Activated B cell treated with CpG ODN at 0.5 μM for 24 hours (primary cell): ENCODE measurements at regions not wholly inside any gene's neighbourhood (a gene's known extent, or its start where the extent isn't known, plus 50 kb on each side); places are given as distances from the start of the nearest gene placed in this dataset.
"Not testable (repeated sequence)": the region's sequence is repeated elsewhere in the genome, so short reads cannot be mapped to it uniquely, and the experiment has no call there.

Source experiments
- ATAC-seq: fragments of 200-7000 bp; cut with Tn5 transposase; one replicate; pipeline ENCODE4 v1.10.0; 2021; ENCODE audit warnings: low read depth, mild to moderate bottlenecking, moderate library complexity
- CTCF ChIA-PET: fragments of 350-600 bp; sonication (Branson Sonifier 250); formaldehyde crosslinking; loops from one replicate; lab custom pipeline; 2021; ENCODE audit warnings: antibody characterized with exemption; lab: Charles Lee
- POLR2A ChIA-PET: fragments of 350-600 bp; sonication (Branson Sonifier 250); formaldehyde crosslinking; loops from one replicate; lab custom pipeline; 2021; ENCODE audit warnings: antibody characterized with exemption; lab: Charles Lee
- DNase-seq: peaks from one replicate; pipeline ENCODE4 v3.0.0; 2022
- H3K27ac Mint-ChIP-seq: one replicate; pipeline ENCODE4 v1.8.0; 2020; ENCODE audit warnings: mixed read lengths
- H3K27me3 Mint-ChIP-seq: one replicate; pipeline ENCODE4 v1.8.0; 2021; ENCODE audit warnings: mixed read lengths
- H3K36me3 Mint-ChIP-seq: one replicate; pipeline ENCODE4 v1.8.0; 2021; ENCODE audit warnings: low read depth, mixed read lengths
- H3K4me1 Mint-ChIP-seq: one replicate; pipeline ENCODE4 v1.8.0; 2021; ENCODE audit warnings: mixed read lengths
- H3K4me3 Mint-ChIP-seq: one replicate; pipeline ENCODE4 v1.8.0; 2020; ENCODE audit warnings: mild to moderate bottlenecking, mixed read lengths
- H3K9me3 Mint-ChIP-seq: one replicate; pipeline ENCODE4 v1.8.0; 2020; ENCODE audit warnings: mixed read lengths
- CTCF ChIP-seq: fragments of 200-600 bp; IDR thresholded peaks from one replicate; pipeline ENCODE4 v1.8.0; 2022; ENCODE audit warnings: antibody characterized with exemption, mild to moderate bottlenecking
- intact Hi-C: fragments of 100-400 bp; cut with micrococcal nuclease; formaldehyde crosslinking; loops from one replicate; pipeline ENCODE4 v1.15.1; 2024

- H3K4me1 Mint-ChIP-seq, result no peaks in the 10 kb centered on the region
- no peaks in the 10 kb centered on the region for H3K9me3 Mint-ChIP-seq
- H3K27me3 Mint-ChIP-seq, result peaks cover 2% of the 10 kb centered on the region
- TF ChIP-seq CTCF, result no peak
- no peak overlapping the region for H3K27ac Mint-ChIP-seq
- CTCF ChIA-PET, result no interaction called here
- intact Hi-C loops, result no loop called here
- no peaks in the 10 kb centered on the region for H3K36me3 Mint-ChIP-seq
- DNase-seq (no peak), ATAC-seq (no peak)
- POLR2A ChIA-PET, result no interaction called here
- no peak overlapping the region for H3K4me3 Mint-ChIP-seq
These were observed 397.2 kb downstream of the BCKDHB start for GRCh38 chr6:80503660-80504059.

- Mint-ChIP-seq H3K27me3 (peaks cover 2% of the 10 kb centered on the region), H3K27ac (no peak overlapping the region), H3K9me3 (no peaks in the 10 kb centered on the region), H3K36me3 (no peaks in the 10 kb centered on the region), H3K4me3 (no peak overlapping the region), H3K4me1 (no peaks in the 10 kb centered on the region)
- TF ChIP-seq CTCF, result no peak
- POLR2A ChIA-PET, result no interaction called here
- intact Hi-C loops, result no loop called here
- no peak for ATAC-seq
- no peak for DNase-seq
- CTCF ChIA-PET, result no interaction called here
These were observed 396.4 kb downstream of the BCKDHB start for GRCh38 chr6:80502871-80503270.

GRCh38 chr6:80501636-80502035 lies 395.2 kb downstream of the BCKDHB start:
- DNase-seq, result no peak
- no peaks in the 10 kb centered on the region for H3K36me3 Mint-ChIP-seq
- ChIA-PET POLR2A (no interaction called here), CTCF (no interaction called here)
- no peak overlapping the region for H3K27ac Mint-ChIP-seq
- H3K27me3 Mint-ChIP-seq, result peaks cover 2% of the 10 kb centered on the region
- no peak for ATAC-seq
- no peak for TF ChIP-seq CTCF
- H3K9me3 Mint-ChIP-seq, result no peaks in the 10 kb centered on the region
- no peak overlapping the region for H3K4me3 Mint-ChIP-seq
- intact Hi-C loops, result no loop called here
- H3K4me1 Mint-ChIP-seq, result no peaks in the 10 kb centered on the region

GRCh38 chr6:80497696-80498486 lies 391.4 kb downstream of the BCKDHB start:
- H3K9me3 Mint-ChIP-seq, H3K36me3 Mint-ChIP-seq, H3K27me3 Mint-ChIP-seq, H3K27ac Mint-ChIP-seq, intact Hi-C loops, CTCF ChIA-PET, H3K4me3 Mint-ChIP-seq, H3K4me1 Mint-ChIP-seq, ATAC-seq, POLR2A ChIA-PET, DNase-seq: not testable (repeated sequence)

GRCh38 chr6:80489911-80490635 lies 383.6 kb downstream of the BCKDHB start:
- ChIA-PET CTCF (no interaction called here), POLR2A (no interaction called here)
- no peaks in the 10 kb centered on the region for H3K4me1 Mint-ChIP-seq
- no peak for ATAC-seq
- no peaks in the 10 kb centered on the region for H3K27me3 Mint-ChIP-seq
- intact Hi-C loops, result no loop called here
- no peak for TF ChIP-seq CTCF
- peaks cover 2% of the 10 kb centered on the region for H3K9me3 Mint-ChIP-seq
- DNase-seq, result no peak
- no peaks in the 10 kb centered on the region for H3K36me3 Mint-ChIP-seq
- H3K27ac Mint-ChIP-seq, result no peak overlapping the region
- no peak overlapping the region for H3K4me3 Mint-ChIP-seq
